Spleen (tissue), 11 donors: ENCODE measurements at regions not wholly inside any gene's neighbourhood (a gene's known extent, or its start where the extent isn't known, plus 50 kb on each side); places are given as distances from the start of the nearest gene placed in this dataset.
"Not testable (repeated sequence)": the region's sequence is repeated elsewhere in the genome, so short reads cannot be mapped to it uniquely, and the experiment has no call there.

ENCODE experiments used
- DNase-seq: peaks from one replicate; pipeline ENCODE4 v3.0.0-alpha.2; 2020
- H3K27ac ChIP-seq, 8 donors: fragments of 200-600 bp; sonication (generic) in 7 of 8; 1 replicate in 4 of 8; 2 replicates in 4 of 8; pipeline versions ENCODE4 v1.5.0 to v1.8.0; 2016 to 2021; ENCODE audit warnings: inconsistent platforms in 4 of 8, mild to moderate bottlenecking in 4 of 8, moderate library complexity in 1 of 8
- H3K27me3 ChIP-seq, 7 donors: fragments of 200-600 bp; sonication (generic) in 6 of 7; replicated peaks in 1 of 7; 1 replicate in 4 of 7; 2 replicates in 3 of 7; pipeline versions ENCODE4 v1.5.0 to v1.8.0; 2016 to 2021; ENCODE audit warnings: inconsistent platforms in 3 of 7, mild to moderate bottlenecking in 1 of 7
- H3K36me3 ChIP-seq, 6 donors: fragments of 200-600 bp; sonication (generic) in 5 of 6; 1 replicate in 4 of 6; 2 replicates in 2 of 6; pipeline versions ENCODE4 v1.5.0 to v1.8.0; 2016 to 2021; ENCODE audit warnings: inconsistent platforms in 2 of 6
- H3K4me1 ChIP-seq, 6 donors: fragments of 200-600 bp; sonication (generic) in 5 of 6; 1 replicate in 3 of 6; 2 replicates in 3 of 6; pipeline versions ENCODE4 v1.5.0 to v1.8.0; 2016 to 2021; ENCODE audit warnings: inconsistent platforms in 3 of 6
- H3K4me3 ChIP-seq, 8 donors: fragments of 200-600 bp; sonication (generic) in 7 of 8; 1 replicate in 4 of 8; 2 replicates in 4 of 8; pipeline versions ENCODE4 v1.5.0 to v1.8.0; 2016 to 2021; ENCODE audit warnings: inconsistent platforms in 4 of 8, mild to moderate bottlenecking in 4 of 8, moderate library complexity in 2 of 8
- H3K9me3 ChIP-seq, 8 donors: fragments of 200-600 bp; sonication (generic) in 7 of 8; 1 replicate in 4 of 8; 2 replicates in 4 of 8; pipeline versions ENCODE4 v1.5.0 to v1.8.0; 2016 to 2021; ENCODE audit warnings: inconsistent platforms in 4 of 8
- CTCF ChIP-seq, 11 experiments: fragments of 200-600 bp in 7 of 11; fragments of 450-650 bp in 4 of 11; sonication (generic) in 4 of 11; IDR thresholded peaks in 8 of 11; conservative IDR thresholded peaks in 3 of 11; 1 replicate in 7 of 11; 2 replicates in 4 of 11; pipeline versions ENCODE4 v1.4.0 to v1.8.0; 2016 to 2021; ENCODE audit warnings: antibody characterized with exemption in 11 of 11, inconsistent platforms in 4 of 11, mild to moderate bottlenecking in 1 of 11
- POLR2A ChIP-seq, 3 donors: fragments of 450-650 bp; IDR thresholded peaks; one replicate each; pipeline ENCODE4 v1.5.1; 2017; ENCODE audit warnings: antibody characterized with exemption in 3 of 3, mild to moderate bottlenecking in 1 of 3
- POLR2AphosphoS5 ChIP-seq, 3 donors: sonication (generic); formaldehyde crosslinking; IDR thresholded peaks; one replicate each; pipeline ENCODE4 v1.5.1; 2017; ENCODE audit warnings: antibody characterized with exemption in 3 of 3
- WGBS, 5 donors: extraction: QIAGEN DNeasy Blood & Tissue Kit in 3 of 5; methylation state at CpG; one replicate each; pipeline versions ENCODE4 v1.1.5 to v1.1.7; 2013 to 2018; 5-methylcytosine and 5-hydroxymethylcytosine counted together
- intact Hi-C: fragments of 100-400 bp; cut with DNase I; formaldehyde crosslinking; loops from one replicate; pipeline ENCODE4 v1.15.0; 2023; ENCODE audit warnings: low total_unique reads
- donor health status: healthy with polysubstance abuse.
- donor health status: DM: no; HTN: no; CAD: no; lungs with moderate emphysema.
- donor health status: DM: no; HTN: no; CAD: no.
- donor health status: Bipolar disorder and iron deficiency.
- donor health status: healthy.
- donor health status: DM: no; HTN: no; CAD: no.
- donor health status: DM: yes; HTN: yes; CAD: no.

- intact Hi-C loops = no loop called here
- TF ChIP-seq CTCF (IDR thresholded peaks at IDR 0.05 in 8 of 11, conservative IDR thresholded peaks at IDR 0.05 in 3 of 11) (no peak), POLR2A (IDR thresholded peaks at IDR 0.05) (no peak), POLR2AphosphoS5 (IDR thresholded peaks at IDR 0.05) (peak in 1 of 3 donors; percentile 13)
- no peaks in the 10 kb centered on the region for H3K27me3 ChIP-seq
- WGBS, 5 donors = 27 to 41% (median 36%) methylated on average over 2 of the region's 2 CpGs
- no peaks in the 10 kb centered on the region for H3K36me3 ChIP-seq
- H3K4me1 ChIP-seq = peaks cover 0 to 11% (median 0%) of the 10 kb centered on the region in 6 donors
- no peak overlapping the region for H3K4me3 ChIP-seq
- peaks cover 0 to 20% (median 7%) of the 10 kb centered on the region in 8 donors for H3K9me3 ChIP-seq
- H3K27ac ChIP-seq = peak overlapping the region in 6 of 8 donors; percentile 1 to 51 (median 43)
- no peak for DNase-seq
These were observed 337.8 kb upstream of the CDH5 start for GRCh38 chr16:66028510-66029216.

GRCh38 chr16:66026787-66027330, 339.6 kb upstream of the CDH5 start:
- Histone ChIP-seq H3K4me1 (peaks cover 0 to 11% (median 0%) of the 10 kb centered on the region in 6 donors), H3K27ac (no peak overlapping the region), H3K36me3 (no peaks in the 10 kb centered on the region), H3K27me3 (no peaks in the 10 kb centered on the region), H3K9me3 (peaks cover 0 to 24% (median 7%) of the 10 kb centered on the region in 8 donors), H3K4me3 (no peak overlapping the region)
- TF ChIP-seq POLR2A (IDR thresholded peaks at IDR 0.05) = no peak
- no peak for TF ChIP-seq CTCF (IDR thresholded peaks at IDR 0.05 in 8 of 11, conservative IDR thresholded peaks at IDR 0.05 in 3 of 11)
- TF ChIP-seq POLR2AphosphoS5 (IDR thresholded peaks at IDR 0.05) = no peak
- intact Hi-C loops = no loop called here
- DNase-seq = no peak
- 50 to 86% (median 65%) methylated on average over 1 to 2 of the region's 2 CpGs for WGBS, 5 donors

GRCh38 chr16:66026211-66026610, 340.3 kb upstream of the CDH5 start:
- intact Hi-C loops = no loop called here
- Histone ChIP-seq H3K27me3 (no peaks in the 10 kb centered on the region), H3K36me3 (no peaks in the 10 kb centered on the region), H3K4me1 (peaks cover 0 to 11% (median 0%) of the 10 kb centered on the region in 6 donors), H3K27ac (no peak overlapping the region), H3K4me3 (no peak overlapping the region), H3K9me3 (peaks cover 0 to 24% (median 7%) of the 10 kb centered on the region in 8 donors)
- TF ChIP-seq POLR2AphosphoS5 (IDR thresholded peaks at IDR 0.05) (no peak), POLR2A (IDR thresholded peaks at IDR 0.05) (no peak), CTCF (IDR thresholded peaks at IDR 0.05 in 8 of 11, conservative IDR thresholded peaks at IDR 0.05 in 3 of 11) (peak in 1 of 11 experiments; percentile 8)
- no peak for DNase-seq
- WGBS, 5 donors = 80 to 83% (median 80%) methylated on average over 5 of the region's 5 CpGs

GRCh38 chr16:66025751-66026150, 340.7 kb upstream of the CDH5 start:
- no peak overlapping the region for H3K27ac ChIP-seq
- H3K4me1 ChIP-seq = peaks cover 0 to 11% (median 0%) of the 10 kb centered on the region in 6 donors
- DNase-seq = no peak
- intact Hi-C loops = no loop called here
- no peaks in the 10 kb centered on the region for H3K27me3 ChIP-seq
- TF ChIP-seq CTCF (IDR thresholded peaks at IDR 0.05 in 8 of 11, conservative IDR thresholded peaks at IDR 0.05 in 3 of 11) (no peak), POLR2AphosphoS5 (IDR thresholded peaks at IDR 0.05) (no peak), POLR2A (IDR thresholded peaks at IDR 0.05) (no peak)
- H3K9me3 ChIP-seq = peaks cover 0 to 24% (median 7%) of the 10 kb centered on the region in 8 donors
- no peak overlapping the region for H3K4me3 ChIP-seq
- H3K36me3 ChIP-seq = no peaks in the 10 kb centered on the region
- 0 to 2% (median 0%) methylated on average over 1 of the region's 1 CpG for WGBS, 5 donors

- H3K4me3 ChIP-seq, intact Hi-C loops, DNase-seq, H3K36me3 ChIP-seq, H3K27ac ChIP-seq, H3K27me3 ChIP-seq: not testable (repeated sequence)
- 66 to 84% (median 80%) methylated on average over 2 of the region's 2 CpGs for WGBS, 5 donors
- Histone ChIP-seq H3K9me3 (peaks cover 0 to 24% (median 7%) of the 10 kb centered on the region in 8 donors), H3K4me1 (peaks cover 0 to 11% (median 0%) of the 10 kb centered on the region in 6 donors)
These were observed 341.9 kb upstream of the CDH5 start for GRCh38 chr16:66024567-66024966.
